ENCODE measurements at regions not wholly inside any gene's neighbourhood (a gene's known extent, or its start where the extent isn't known, plus 50 kb on each side); places are given as distances from the start of the nearest gene placed in this dataset.

- peaks cover 10% of the 10 kb centered on the region for H3K4me1 ChIP-seq (ENCODE audit: control insufficient read depth, insufficient read depth, low read length)
- no peaks in the 10 kb centered on the region for H3K9me3 ChIP-seq (ENCODE audit: control insufficient read depth, low read length)
- no peaks in the 10 kb centered on the region for H3K36me3 Mint-ChIP-seq (ENCODE audit: low read depth)
- WGBS, 2 experiments (ENCODE audit: insufficient coverage in 1 of 2, insufficient read length in 1 of 2) = 85 to 100% methylated on average over 3 of the region's 3 CpGs
- H3K27ac ChIP-seq (ENCODE audit: low read depth, low read length) = no peak overlapping the region
- DNase-seq = no peak
- H3K27ac Mint-ChIP-seq = no peak overlapping the region
- H3K36me3 ChIP-seq (ENCODE audit: control insufficient read depth, insufficient read depth, low read length) = no peaks in the 10 kb centered on the region
- no peaks in the 10 kb centered on the region for H3K9me3 Mint-ChIP-seq
- H3K27me3 Mint-ChIP-seq (ENCODE audit: insufficient read depth) = no peaks in the 10 kb centered on the region
- no peak overlapping the region for H3K4me3 ChIP-seq (ENCODE audit: low read length)
- peaks cover 15% of the 10 kb centered on the region for H3K4me1 Mint-ChIP-seq
- TF ChIP-seq CTCF (conservative IDR thresholded peaks at IDR 0.05) = no peak
- H3K27me3 ChIP-seq (ENCODE audit: control insufficient read depth, insufficient read depth, low read length, poor library complexity, severe bottlenecking) = no peaks in the 10 kb centered on the region
- no peak overlapping the region for H3K4me3 Mint-ChIP-seq
- H3K9ac ChIP-seq (ENCODE audit: extremely low read depth, low read length, poor library complexity, severe bottlenecking) = no peak overlapping the region
Measured at GRCh38 chr7:23959821-23960220, 249.8 kb downstream of the STK31 start.

DNA sequence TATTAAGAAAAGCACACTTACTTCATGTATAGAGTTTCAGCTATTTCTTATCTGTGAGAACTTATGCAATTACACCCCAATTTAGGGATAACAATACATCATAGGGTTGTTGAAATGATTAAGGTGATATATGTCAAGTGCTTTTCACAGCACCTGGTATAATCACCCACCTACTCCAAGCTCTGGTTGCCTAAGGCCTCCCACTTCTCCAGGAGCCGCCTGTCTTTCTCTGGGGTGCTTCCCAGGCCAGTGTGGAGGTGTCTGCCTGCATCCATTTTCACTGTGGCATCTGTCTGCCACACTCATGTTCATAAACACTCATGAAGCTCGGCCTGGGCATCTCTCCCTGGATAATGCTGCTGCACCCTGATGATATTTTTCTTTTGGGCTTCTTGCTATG lies 250.3 kb downstream of the STK31 start:
- no peak for TF ChIP-seq CTCF (conservative IDR thresholded peaks at IDR 0.05)
- Mint-ChIP-seq H3K4me1 (peaks cover 15% of the 10 kb centered on the region), H3K9me3 (no peaks in the 10 kb centered on the region), H3K27ac (no peak overlapping the region), H3K36me3 (ENCODE audit: low read depth) (no peaks in the 10 kb centered on the region), H3K27me3 (ENCODE audit: insufficient read depth) (no peaks in the 10 kb centered on the region), H3K4me3 (no peak overlapping the region)
- Histone ChIP-seq H3K27me3 (ENCODE audit: control insufficient read depth, insufficient read depth, low read length, poor library complexity, severe bottlenecking) (no peaks in the 10 kb centered on the region), H3K36me3 (ENCODE audit: control insufficient read depth, insufficient read depth, low read length) (no peaks in the 10 kb centered on the region), H3K9ac (ENCODE audit: extremely low read depth, low read length, poor library complexity, severe bottlenecking) (no peak overlapping the region), H3K4me3 (ENCODE audit: low read length) (no peak overlapping the region), H3K27ac (ENCODE audit: low read depth, low read length) (no peak overlapping the region), H3K9me3 (ENCODE audit: control insufficient read depth, low read length) (no peaks in the 10 kb centered on the region), H3K4me1 (ENCODE audit: control insufficient read depth, insufficient read depth, low read length) (peaks cover 10% of the 10 kb centered on the region)
- no peak for DNase-seq
- whole genome bisulfite sequencing, 2 experiments (ENCODE audit: insufficient coverage in 1 of 2, insufficient read length in 1 of 2) = 94 to 100% methylated on average over 1 to 2 of the region's 2 CpGs

DNA sequence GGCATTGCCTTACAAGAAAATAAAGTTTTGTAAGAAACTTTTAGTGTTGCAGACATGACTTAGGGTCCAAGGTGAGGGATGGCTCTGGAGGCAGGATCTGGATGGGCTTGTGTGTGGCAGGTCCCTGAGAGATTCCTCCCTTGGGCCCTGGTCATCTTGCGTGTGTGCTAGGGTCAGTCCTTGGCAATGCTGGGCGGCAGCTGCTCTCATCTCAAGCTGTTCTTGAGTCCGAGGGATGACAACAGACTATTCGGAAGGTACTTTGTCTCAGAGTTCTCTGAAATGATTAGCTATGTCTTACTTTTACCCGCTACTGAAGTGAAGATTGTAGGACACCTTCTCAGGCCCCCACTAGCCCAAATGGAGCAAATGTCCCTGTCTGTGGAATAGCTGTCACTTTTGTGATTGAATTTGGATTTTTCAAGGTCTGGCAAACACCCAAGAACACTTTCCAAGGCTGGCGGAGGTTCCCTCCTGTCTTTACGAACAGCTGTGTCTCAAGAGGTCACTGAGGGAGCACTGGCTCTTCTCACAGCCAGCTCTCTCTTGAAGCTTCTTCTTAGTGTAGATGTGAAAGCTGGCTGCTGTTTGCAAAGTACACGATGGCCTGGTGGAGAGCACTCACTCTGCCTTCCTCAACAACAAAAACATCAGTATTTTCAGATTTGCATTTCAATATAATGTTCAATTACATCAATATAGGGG lies 253.6 kb downstream of the STK31 start:
- Mint-ChIP-seq H3K27me3 (ENCODE audit: insufficient read depth) (no peaks in the 10 kb centered on the region), H3K27ac (no peak overlapping the region), H3K4me3 (no peak overlapping the region), H3K36me3 (ENCODE audit: low read depth) (no peaks in the 10 kb centered on the region), H3K9me3 (no peaks in the 10 kb centered on the region), H3K4me1 (peaks cover 9% of the 10 kb centered on the region)
- DNase-seq = no peak
- H3K4me3 ChIP-seq (ENCODE audit: low read length) = no peak overlapping the region
- no peaks in the 10 kb centered on the region for H3K36me3 ChIP-seq (ENCODE audit: control insufficient read depth, insufficient read depth, low read length)
- H3K9me3 ChIP-seq (ENCODE audit: control insufficient read depth, low read length) = no peaks in the 10 kb centered on the region
- 94 to 96% methylated on average over 5 to 8 of the region's 8 CpGs for WGBS, 2 experiments (ENCODE audit: insufficient coverage in 1 of 2, insufficient read length in 1 of 2)
- no peaks in the 10 kb centered on the region for H3K27me3 ChIP-seq (ENCODE audit: control insufficient read depth, insufficient read depth, low read length, poor library complexity, severe bottlenecking)
- TF ChIP-seq CTCF (conservative IDR thresholded peaks at IDR 0.05) = no peak
- H3K9ac ChIP-seq (ENCODE audit: extremely low read depth, low read length, poor library complexity, severe bottlenecking) = no peak overlapping the region
- H3K27ac ChIP-seq (ENCODE audit: low read depth, low read length) = no peak overlapping the region
- no peaks in the 10 kb centered on the region for H3K4me1 ChIP-seq (ENCODE audit: control insufficient read depth, insufficient read depth, low read length)
